ENCODE measurements at regions not wholly inside any gene's neighbourhood (a gene's known extent, or its start where the extent isn't known, plus 50 kb on each side); places are given as distances from the start of the nearest gene placed in this dataset.

GRCh38 chr4:108449129-108449528, 171.2 kb upstream of the RPL34 start:
- no peak for TF ChIP-seq CTCF (IDR thresholded peaks at IDR 0.05)
- no peak for TF ChIP-seq EP300 (IDR thresholded peaks at IDR 0.05)
- no peak for TF ChIP-seq POLR2A (IDR thresholded peaks at IDR 0.05)
